ENCODE measurements at regions not wholly inside any gene's neighbourhood (a gene's known extent, or its start where the extent isn't known, plus 50 kb on each side); places are given as distances from the start of the nearest gene placed in this dataset.

DNA sequence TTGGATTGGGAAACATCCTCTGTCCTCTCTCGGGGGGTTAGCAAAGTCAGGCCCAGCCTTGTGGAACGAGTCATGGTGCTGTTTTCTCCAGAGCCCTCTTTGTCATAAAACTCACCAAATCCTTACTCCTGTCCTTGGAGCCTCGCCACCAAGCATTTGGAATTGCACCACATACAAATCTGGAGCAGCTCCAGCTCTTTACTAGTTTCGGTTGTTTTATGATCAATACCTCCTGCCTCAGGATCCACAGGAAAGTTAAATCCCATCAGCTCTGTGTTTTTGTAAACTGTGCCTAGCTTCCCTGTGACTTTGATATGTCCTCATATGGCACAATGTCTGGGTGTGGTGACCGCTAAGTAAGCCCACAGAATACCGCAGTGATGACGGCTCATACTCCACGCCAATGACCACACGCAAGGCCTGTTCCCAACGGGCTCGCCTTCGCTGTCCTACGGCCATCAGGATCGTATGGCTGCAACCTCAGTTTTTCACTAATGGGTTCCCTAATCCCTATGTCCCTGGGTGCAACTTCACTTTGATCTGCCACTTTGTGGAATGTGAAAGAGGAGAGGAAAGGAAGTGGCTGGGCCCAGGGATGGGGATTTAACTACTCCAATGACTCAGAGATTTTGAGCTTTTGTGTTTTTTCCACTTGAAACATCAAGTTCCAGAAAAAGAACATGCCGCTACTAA lies 111.3 kb upstream of the FOXQ1 start:
- no peak overlapping the region for H3K4me3 ChIP-seq (replicated peaks in 1 of 3; ENCODE audit: low read depth in 2 of 3, low read length in 3 of 3)
- Mint-ChIP-seq H3K9me3 (peaks cover 0 to 8% (median 3%) of the 10 kb centered on the region in 7 donors), H3K27ac (no peak overlapping the region), H3K36me3 (no peaks in the 10 kb centered on the region), H3K4me1 (no peaks in the 10 kb centered on the region), H3K27me3 (ENCODE audit: low read depth in 3 of 3) (peaks cover 1 to 3% (median 2%) of the 10 kb centered on the region in 3 donors), H3K4me3 (no peak overlapping the region)
- no peak overlapping the region for H3K4me2 ChIP-seq (replicated peaks; ENCODE audit: extremely low read depth, low read length, poor library complexity, severe bottlenecking)
- H2AFZ ChIP-seq (ENCODE audit: insufficient read depth, low read depth, low read length, poor library complexity, severe bottlenecking), result no peak overlapping the region
- H3K4me1 ChIP-seq (ENCODE audit: control insufficient read depth in 1 of 2, insufficient read depth in 2 of 2, low read length in 2 of 2), result no peaks in the 10 kb centered on the region
- H3K27me3 ChIP-seq (ENCODE audit: control insufficient read depth in 2 of 2, insufficient read depth in 2 of 2, low read length in 2 of 2), result no peaks in the 10 kb centered on the region
- no peak for DNase-seq
- TF ChIP-seq, protein P1, sequence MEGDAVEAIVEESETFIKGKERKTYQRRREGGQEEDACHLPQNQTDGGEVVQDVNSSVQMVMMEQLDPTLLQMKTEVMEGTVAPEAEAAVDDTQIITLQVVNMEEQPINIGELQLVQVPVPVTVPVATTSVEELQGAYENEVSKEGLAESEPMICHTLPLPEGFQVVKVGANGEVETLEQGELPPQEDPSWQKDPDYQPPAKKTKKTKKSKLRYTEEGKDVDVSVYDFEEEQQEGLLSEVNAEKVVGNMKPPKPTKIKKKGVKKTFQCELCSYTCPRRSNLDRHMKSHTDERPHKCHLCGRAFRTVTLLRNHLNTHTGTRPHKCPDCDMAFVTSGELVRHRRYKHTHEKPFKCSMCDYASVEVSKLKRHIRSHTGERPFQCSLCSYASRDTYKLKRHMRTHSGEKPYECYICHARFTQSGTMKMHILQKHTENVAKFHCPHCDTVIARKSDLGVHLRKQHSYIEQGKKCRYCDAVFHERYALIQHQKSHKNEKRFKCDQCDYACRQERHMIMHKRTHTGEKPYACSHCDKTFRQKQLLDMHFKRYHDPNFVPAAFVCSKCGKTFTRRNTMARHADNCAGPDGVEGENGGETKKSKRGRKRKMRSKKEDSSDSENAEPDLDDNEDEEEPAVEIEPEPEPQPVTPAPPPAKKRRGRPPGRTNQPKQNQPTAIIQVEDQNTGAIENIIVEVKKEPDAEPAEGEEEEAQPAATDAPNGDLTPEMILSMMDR (IDR thresholded peaks at IDR 0.05), result no peak
- H3K9ac ChIP-seq (ENCODE audit: insufficient read depth, low read length, poor library complexity, severe bottlenecking), result no peak overlapping the region
- no peaks in the 10 kb centered on the region for H3K79me2 ChIP-seq (ENCODE audit: insufficient read depth, low read length)
- no peaks in the 10 kb centered on the region for H3K36me3 ChIP-seq (replicated peaks in 1 of 2; ENCODE audit: control insufficient read depth in 1 of 2, insufficient read depth in 2 of 2, low read length in 2 of 2)
- WGBS (ENCODE audit: insufficient coverage), result 88% methylated on average over 12 of the region's 15 CpGs
- H3K27ac ChIP-seq (ENCODE audit: low read depth in 1 of 2, low read length in 2 of 2), result no peak overlapping the region
- intact Hi-C loops (cut with micrococcal nuclease), result no loop called here
- H4K20me1 ChIP-seq (ENCODE audit: insufficient read depth, low read length), result no peaks in the 10 kb centered on the region
- H3K9me3 ChIP-seq (replicated peaks in 1 of 2; ENCODE audit: control insufficient read depth in 1 of 2, insufficient read depth in 1 of 2, low read length in 2 of 2), result no peaks in the 10 kb centered on the region

DNA sequence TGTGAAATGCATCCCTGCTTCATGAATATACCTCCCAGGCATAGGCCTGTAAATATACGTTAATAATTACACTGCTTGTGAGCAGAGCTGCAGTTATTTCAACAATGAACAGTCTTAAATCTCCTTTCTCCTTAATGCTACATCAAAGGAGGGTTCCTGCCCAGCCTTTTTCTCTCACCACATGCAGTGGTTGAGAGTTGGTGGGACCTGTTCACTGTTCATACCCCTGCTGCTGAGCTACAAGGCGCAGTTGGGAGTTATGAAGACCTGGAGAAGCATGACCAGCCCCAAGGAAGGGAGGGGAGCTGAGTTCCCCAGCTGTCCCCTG lies 111.9 kb upstream of the FOXQ1 start:
- no peak for DNase-seq
- H3K9me3 Mint-ChIP-seq, result peaks cover 0 to 8% (median 3%) of the 10 kb centered on the region in 7 donors
- Histone ChIP-seq H3K27me3 (ENCODE audit: control insufficient read depth in 2 of 2, insufficient read depth in 2 of 2, low read length in 2 of 2) (no peaks in the 10 kb centered on the region), H3K9me3 (replicated peaks in 1 of 2; ENCODE audit: control insufficient read depth in 1 of 2, insufficient read depth in 1 of 2, low read length in 2 of 2) (no peaks in the 10 kb centered on the region), H3K27ac (ENCODE audit: low read depth in 1 of 2, low read length in 2 of 2) (no peak overlapping the region), H4K20me1 (ENCODE audit: insufficient read depth, low read length) (no peaks in the 10 kb centered on the region), H3K36me3 (replicated peaks in 1 of 2; ENCODE audit: control insufficient read depth in 1 of 2, insufficient read depth in 2 of 2, low read length in 2 of 2) (no peaks in the 10 kb centered on the region), H3K4me2 (replicated peaks; ENCODE audit: extremely low read depth, low read length, poor library complexity, severe bottlenecking) (no peak overlapping the region), H3K4me1 (ENCODE audit: control insufficient read depth in 1 of 2, insufficient read depth in 2 of 2, low read length in 2 of 2) (no peaks in the 10 kb centered on the region), H2AFZ (ENCODE audit: insufficient read depth, low read depth, low read length, poor library complexity, severe bottlenecking) (no peak overlapping the region), H3K4me3 (replicated peaks in 1 of 3; ENCODE audit: low read depth in 2 of 3, low read length in 3 of 3) (no peak overlapping the region), H3K79me2 (ENCODE audit: insufficient read depth, low read length) (no peaks in the 10 kb centered on the region), H3K9ac (ENCODE audit: insufficient read depth, low read length, poor library complexity, severe bottlenecking) (no peak overlapping the region)
- no peak overlapping the region for H3K27ac Mint-ChIP-seq
- intact Hi-C loops (cut with micrococcal nuclease), result no loop called here
- no CpG with 5 or more reads among the region's 2 CpGs for WGBS (ENCODE audit: insufficient coverage)
- TF ChIP-seq, protein P1 (IDR thresholded peaks at IDR 0.05), result no peak
- no peak overlapping the region for H3K4me3 Mint-ChIP-seq
- no peaks in the 10 kb centered on the region for H3K36me3 Mint-ChIP-seq
- H3K27me3 Mint-ChIP-seq (ENCODE audit: low read depth in 3 of 3), result peaks cover 1 to 3% (median 2%) of the 10 kb centered on the region in 3 donors
- H3K4me1 Mint-ChIP-seq, result no peaks in the 10 kb centered on the region
